ENCODE measurements at regions not wholly inside any gene's neighbourhood (a gene's known extent, or its start where the extent isn't known, plus 50 kb on each side); places are given as distances from the start of the nearest gene placed in this dataset.

DNA sequence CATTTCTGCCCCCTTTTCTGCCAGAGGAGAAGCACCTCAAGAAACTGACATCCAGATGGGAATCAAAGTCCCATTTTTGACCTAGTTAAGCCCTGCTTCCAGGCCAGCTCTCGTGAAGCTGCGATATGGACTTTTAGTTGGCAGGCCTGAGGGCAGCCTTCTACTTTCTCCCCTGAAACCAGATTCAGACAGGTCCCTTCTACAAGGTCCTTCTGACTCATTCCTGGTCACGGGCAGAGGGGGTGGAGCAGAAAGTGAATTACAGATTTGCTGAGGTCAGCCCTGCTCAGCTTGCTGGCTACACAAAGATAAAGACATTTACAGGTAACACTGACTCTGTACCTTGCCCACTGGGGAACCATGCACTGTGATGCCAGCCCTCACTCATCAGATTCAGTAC, 52.8 kb upstream of the TUT7 start:
- DNase-seq: peak; percentile 92

DNA sequence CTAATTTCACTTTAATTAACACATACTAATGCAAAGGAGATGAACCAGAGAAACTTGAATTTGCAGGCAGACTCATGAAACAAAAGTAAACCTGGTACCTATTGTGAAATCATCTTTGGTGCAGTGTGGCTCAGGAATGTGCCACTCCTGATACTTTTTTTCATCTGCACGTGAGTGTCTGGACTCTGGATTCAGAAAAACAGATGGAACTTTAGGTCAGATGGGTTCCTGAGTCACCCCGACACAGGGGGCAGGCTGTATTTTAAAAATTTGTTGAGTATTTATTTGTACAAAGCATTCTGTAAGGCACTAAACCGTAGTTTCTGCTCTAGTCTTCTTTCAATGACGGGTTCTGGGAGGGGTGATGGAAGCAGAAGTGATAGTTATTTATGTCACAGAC, 52.2 kb upstream of the TUT7 start:
- no peak for DNase-seq

DNA sequence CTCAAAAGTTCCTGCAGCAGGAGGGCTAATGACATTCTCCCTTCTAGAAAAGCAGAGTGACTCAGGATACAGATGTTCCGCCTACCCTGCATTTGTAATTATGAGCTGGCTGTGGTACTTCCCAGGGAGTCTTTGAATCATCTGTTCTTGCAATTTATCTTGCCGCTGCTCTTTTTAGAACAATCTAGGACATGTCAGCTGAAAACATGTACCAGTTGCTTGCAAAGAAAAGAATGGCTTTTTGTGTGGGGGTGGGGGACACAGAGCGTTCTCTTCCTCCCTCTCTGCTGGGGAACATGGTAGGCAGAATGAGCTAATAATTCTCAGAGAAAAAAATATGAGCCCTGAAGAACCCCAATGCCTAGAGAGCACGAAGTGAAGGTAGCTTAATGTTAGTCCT, 51.7 kb upstream of the TUT7 start:
- DNase-seq: peak; percentile 87

DNA sequence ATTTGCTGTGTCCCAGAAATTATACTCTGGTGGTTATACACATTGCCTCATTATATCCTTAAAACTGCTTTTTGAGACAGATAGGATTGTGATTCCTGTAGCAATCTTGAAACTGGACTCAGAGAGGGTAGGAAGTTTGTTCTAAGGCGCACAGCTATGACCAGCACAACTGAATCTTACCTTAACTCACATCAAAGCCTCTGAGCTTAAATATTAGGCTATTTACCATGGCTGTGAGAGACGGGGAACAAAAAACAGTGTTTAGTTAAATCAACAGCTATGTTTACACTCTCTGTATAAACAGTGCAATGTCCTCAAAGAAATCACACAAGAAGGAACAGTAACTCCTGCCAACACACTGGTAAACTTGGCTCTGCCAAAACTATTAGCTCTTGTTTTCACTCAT, 50.9 kb upstream of the TUT7 start:
- no peak for DNase-seq

All from islet precursor cell (in vitro differentiated cells).